ENCODE measurements at regions not wholly inside any gene's neighbourhood (a gene's known extent, or its start where the extent isn't known, plus 50 kb on each side); places are given as distances from the start of the nearest gene placed in this dataset.

DNA sequence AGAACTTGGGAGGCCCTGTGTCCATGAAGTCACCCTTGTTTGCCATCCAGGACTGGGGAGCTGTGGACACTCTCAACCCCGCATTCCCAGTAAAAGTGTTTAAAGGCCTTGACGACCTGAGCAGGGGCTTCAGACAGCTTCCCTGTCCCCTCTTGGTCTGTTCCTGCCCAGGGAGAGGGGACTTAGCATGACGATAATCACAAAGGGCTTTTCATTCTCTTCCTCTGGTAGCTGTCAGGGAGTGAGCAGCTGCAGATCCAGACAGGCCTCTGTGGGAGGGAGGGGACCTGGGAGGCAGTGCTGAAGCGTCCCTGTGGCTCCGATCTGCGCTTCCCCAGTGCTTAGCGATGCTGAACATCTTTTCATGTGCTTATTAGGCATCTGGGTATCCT is 77.8 kb upstream of the HS6ST1 start:
- Histone ChIP-seq H3K4me1 (replicated peaks) (no peaks in the 10 kb centered on the region), H3K4me3 (no peak overlapping the region), H3K27ac (peak overlapping the region; percentile 45 to 46), H3K27me3 (replicated peaks; ENCODE audit: insufficient read depth) (no peaks in the 10 kb centered on the region), H3K9me3 (no peaks in the 10 kb centered on the region), H3K36me3 (no peaks in the 10 kb centered on the region)
- WGBS: 51% methylated on average over 7 of the region's 7 CpGs
- intact Hi-C loops (cut with DNase I): no loop called here
- DNase-seq (ENCODE audit: low spot score): no peak
- TF ChIP-seq POLR2AphosphoS5 (IDR thresholded peaks at IDR 0.05) (no peak), POLR2A (IDR thresholded peaks at IDR 0.05) (no peak), CTCF (IDR thresholded peaks at IDR 0.05) (no peak)

DNA sequence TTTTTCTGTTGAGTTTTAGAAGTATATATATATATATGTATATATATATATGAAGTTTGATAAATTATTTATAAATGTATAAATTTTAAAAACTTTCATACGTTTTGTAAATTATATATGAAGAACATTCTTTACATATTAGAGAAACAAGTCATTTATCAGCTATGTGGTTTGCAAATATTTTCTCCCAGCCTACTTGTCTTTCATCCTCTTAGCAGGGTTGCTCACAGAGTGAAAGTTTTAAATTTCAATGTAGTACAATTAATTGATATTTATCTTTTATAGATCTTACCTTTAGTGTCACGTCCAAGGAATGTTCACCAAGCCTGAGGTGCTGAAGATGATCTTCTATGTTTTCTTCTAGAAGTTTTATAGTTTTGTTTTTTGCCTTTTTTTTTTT is 78.3 kb upstream of the HS6ST1 start:
- intact Hi-C loops (cut with DNase I): no loop called here
- no peaks in the 10 kb centered on the region for H3K27me3 ChIP-seq (replicated peaks; ENCODE audit: insufficient read depth)
- no peaks in the 10 kb centered on the region for H3K36me3 ChIP-seq
- TF ChIP-seq POLR2A (IDR thresholded peaks at IDR 0.05) (no peak), CTCF (IDR thresholded peaks at IDR 0.05) (no peak), POLR2AphosphoS5 (IDR thresholded peaks at IDR 0.05) (no peak)
- H3K27ac ChIP-seq: no peak overlapping the region
- WGBS: 57% methylated on average over 2 of the region's 2 CpGs
- H3K9me3 ChIP-seq: no peaks in the 10 kb centered on the region
- DNase-seq (ENCODE audit: low spot score): no peak
- H3K4me1 ChIP-seq (replicated peaks): no peaks in the 10 kb centered on the region
- no peak overlapping the region for H3K4me3 ChIP-seq

GRCh38 chr2:128399256-128399655 is 80.6 kb upstream of the HS6ST1 start:
- H3K4me1 ChIP-seq (replicated peaks): no peaks in the 10 kb centered on the region
- H3K27me3 ChIP-seq (replicated peaks; ENCODE audit: insufficient read depth): no peaks in the 10 kb centered on the region
- TF ChIP-seq CTCF (IDR thresholded peaks at IDR 0.05) (no peak), POLR2A (IDR thresholded peaks at IDR 0.05) (no peak), POLR2AphosphoS5 (IDR thresholded peaks at IDR 0.05) (no peak)
- H3K4me3 ChIP-seq: no peak overlapping the region
- intact Hi-C loops (cut with DNase I): no loop called here
- no peaks in the 10 kb centered on the region for H3K36me3 ChIP-seq
- WGBS: 77% methylated on average over 2 of the region's 2 CpGs
- no peak for DNase-seq (ENCODE audit: low spot score)
- H3K27ac ChIP-seq: no peak overlapping the region
- H3K9me3 ChIP-seq: no peaks in the 10 kb centered on the region

GRCh38 chr2:128399690-128400291 is 81.1 kb upstream of the HS6ST1 start:
- Histone ChIP-seq H3K27me3 (replicated peaks; ENCODE audit: insufficient read depth) (no peaks in the 10 kb centered on the region), H3K27ac (no peak overlapping the region), H3K9me3 (no peaks in the 10 kb centered on the region), H3K36me3 (no peaks in the 10 kb centered on the region), H3K4me1 (replicated peaks) (no peaks in the 10 kb centered on the region), H3K4me3 (no peak overlapping the region)
- 81% methylated on average over 5 of the region's 5 CpGs for WGBS
- no peak for TF ChIP-seq POLR2A (IDR thresholded peaks at IDR 0.05)
- no peak for TF ChIP-seq POLR2AphosphoS5 (IDR thresholded peaks at IDR 0.05)
- TF ChIP-seq CTCF (IDR thresholded peaks at IDR 0.05): no peak
- DNase-seq (ENCODE audit: low spot score): no peak
- intact Hi-C loops (cut with DNase I): no loop called here

DNA sequence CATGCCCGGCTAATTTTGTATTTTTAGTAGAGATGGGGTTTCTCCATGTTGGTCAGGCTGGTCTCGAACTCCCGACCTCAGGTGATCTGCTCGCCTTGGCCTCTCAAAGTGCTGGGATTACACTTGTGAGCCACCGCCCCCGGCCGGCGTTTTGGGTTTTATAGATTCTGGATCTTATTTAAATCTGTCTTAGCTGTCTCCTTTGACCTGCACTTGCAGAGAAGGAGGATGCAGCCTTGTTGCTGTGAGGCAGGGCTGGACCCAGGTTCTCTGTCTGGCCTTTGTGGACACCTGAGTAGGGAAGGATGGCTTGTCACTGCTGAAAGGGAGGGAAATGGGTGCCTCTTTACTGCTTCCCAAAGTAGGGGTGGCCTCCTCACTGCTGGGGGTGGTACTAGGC is 83.0 kb upstream of the HS6ST1 start:
- TF ChIP-seq CTCF (IDR thresholded peaks at IDR 0.05) (no peak), POLR2A (IDR thresholded peaks at IDR 0.05) (no peak), POLR2AphosphoS5 (IDR thresholded peaks at IDR 0.05) (no peak)
- Histone ChIP-seq H3K27ac (no peak overlapping the region), H3K36me3 (no peaks in the 10 kb centered on the region), H3K27me3 (replicated peaks; ENCODE audit: insufficient read depth) (no peaks in the 10 kb centered on the region), H3K9me3 (no peaks in the 10 kb centered on the region), H3K4me1 (replicated peaks) (no peaks in the 10 kb centered on the region), H3K4me3 (no peak overlapping the region)
- intact Hi-C loops (cut with DNase I): no loop called here
- DNase-seq (ENCODE audit: low spot score): no peak
- WGBS: 97% methylated on average over 8 of the region's 8 CpGs

All from prostate gland (tissue), 2 donors.